ENCODE measurements at regions not wholly inside any gene's neighbourhood (a gene's known extent, or its start where the extent isn't known, plus 50 kb on each side); places are given as distances from the start of the nearest gene placed in this dataset.

GRCh38 chr12:111038077-111038476 is 117.7 kb upstream of the MYL2 start:
- intact Hi-C loops (cut with DNase I; ENCODE audit: low total_unique reads), result no loop called here
- TF ChIP-seq CTCF (IDR thresholded peaks at IDR 0.05) (no peak), POLR2A (IDR thresholded peaks at IDR 0.05) (no peak)
- no peaks in the 10 kb centered on the region for H3K9me3 ChIP-seq
- peaks cover 4 to 15% of the 10 kb centered on the region in 2 donors for H3K27me3 ChIP-seq
- H3K36me3 ChIP-seq, result no peaks in the 10 kb centered on the region
- DNase-seq, result no peak
- H3K4me3 ChIP-seq, result no peak overlapping the region
- H3K4me1 ChIP-seq, result peaks cover 0 to 14% of the 10 kb centered on the region in 2 donors
- no peak overlapping the region for H3K27ac ChIP-seq

- Histone ChIP-seq H3K9me3 (no peaks in the 10 kb centered on the region), H3K27me3 (peaks cover 4 to 24% of the 10 kb centered on the region in 2 donors), H3K36me3 (no peaks in the 10 kb centered on the region), H3K4me3 (no peak overlapping the region), H3K4me1 (peaks cover 0 to 14% of the 10 kb centered on the region in 2 donors), H3K27ac (no peak overlapping the region)
- no peak for TF ChIP-seq POLR2A (IDR thresholded peaks at IDR 0.05)
- no peak for TF ChIP-seq CTCF (IDR thresholded peaks at IDR 0.05)
- intact Hi-C loops (cut with DNase I; ENCODE audit: low total_unique reads), result no loop called here
- no peak for DNase-seq
These were observed 116.7 kb upstream of the MYL2 start for GRCh38 chr12:111037047-111037446.

DNA sequence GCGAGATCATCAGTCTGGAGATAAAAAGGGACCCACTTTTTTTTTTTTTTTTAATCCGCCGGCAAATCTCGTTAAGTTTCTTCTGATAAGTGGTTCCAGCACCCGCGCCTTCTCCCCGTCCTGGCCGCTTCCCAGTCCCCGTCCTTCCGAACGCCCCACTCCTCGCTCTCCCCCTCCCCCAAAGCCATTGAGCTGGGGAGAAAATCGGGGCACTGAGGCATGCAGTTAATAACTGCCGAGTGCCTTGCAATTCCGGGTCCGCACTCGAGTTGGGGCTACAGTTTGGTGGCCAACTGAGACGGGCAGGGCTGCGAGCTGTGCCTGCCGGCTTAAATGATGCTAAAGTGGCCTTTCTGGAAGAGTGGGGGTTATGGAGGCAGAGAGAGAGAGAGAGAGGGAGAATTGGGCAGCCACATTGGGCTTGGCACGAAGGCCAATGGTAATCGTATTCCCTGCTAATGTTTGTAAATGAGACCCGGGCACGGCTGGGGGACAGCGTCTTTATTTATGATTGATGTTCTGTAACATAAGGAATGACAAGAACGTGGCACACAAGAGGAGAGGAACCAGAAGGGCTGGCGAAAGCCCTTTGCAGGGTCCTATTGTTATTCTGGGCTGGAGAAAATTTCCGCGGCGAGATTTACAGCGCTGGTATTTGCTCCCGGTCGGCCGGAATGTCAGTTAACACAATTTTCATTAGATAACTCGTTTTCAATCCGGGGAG is 115.4 kb upstream of the MYL2 start:
- H3K4me1 ChIP-seq, result peaks cover 0 to 14% of the 10 kb centered on the region in 2 donors
- intact Hi-C loops (cut with DNase I; ENCODE audit: low total_unique reads), result no loop called here
- no peak overlapping the region for H3K27ac ChIP-seq
- no peaks in the 10 kb centered on the region for H3K9me3 ChIP-seq
- no peak for DNase-seq
- H3K4me3 ChIP-seq, result no peak overlapping the region
- TF ChIP-seq POLR2A (IDR thresholded peaks at IDR 0.05) (no peak), CTCF (IDR thresholded peaks at IDR 0.05) (no peak)
- H3K36me3 ChIP-seq, result no peaks in the 10 kb centered on the region
- H3K27me3 ChIP-seq, result peaks cover 4 to 37% of the 10 kb centered on the region in 2 donors

- TF ChIP-seq POLR2A (IDR thresholded peaks at IDR 0.05) (no peak), CTCF (IDR thresholded peaks at IDR 0.05) (no peak)
- intact Hi-C loops (cut with DNase I; ENCODE audit: low total_unique reads), result no loop called here
- peaks cover 4 to 38% of the 10 kb centered on the region in 2 donors for H3K27me3 ChIP-seq
- no peak for DNase-seq
- no peaks in the 10 kb centered on the region for H3K9me3 ChIP-seq
- no peak overlapping the region for H3K4me3 ChIP-seq
- no peak overlapping the region for H3K27ac ChIP-seq
- peaks cover 0 to 14% of the 10 kb centered on the region in 2 donors for H3K4me1 ChIP-seq
- H3K36me3 ChIP-seq, result no peaks in the 10 kb centered on the region
These were observed 114.7 kb upstream of the MYL2 start for GRCh38 chr12:111034886-111035577.

Measured in uterus (tissue), 3 donors.